A549 (cell line): ENCODE measurements at regions not wholly inside any gene's neighbourhood (a gene's known extent, or its start where the extent isn't known, plus 50 kb on each side); places are given as distances from the start of the nearest gene placed in this dataset.

Experiments
- CHD4 ChIP-seq: fragments of 200-600 bp; sonication (generic); IDR thresholded peaks from 2 replicates; pipeline ENCODE4 v1.6.1; 2016; ENCODE audit warnings: antibody characterized with exemption, mild to moderate bottlenecking, borderline replicate concordance
- E2F6 ChIP-seq: IDR thresholded peaks from 2 replicates; pipeline ENCODE4 v1.6.1; 2012; ENCODE audit warnings: low read depth, borderline replicate concordance
- ELK1 ChIP-seq: fragments of 150-350 bp; IDR thresholded peaks from 2 replicates; pipeline ENCODE4 v1.6.1; 2014; ENCODE audit warnings: low read depth, mild to moderate bottlenecking, low read length
- HDAC2 ChIP-seq: fragments of 200-600 bp; sonication (generic); IDR thresholded peaks from 2 replicates; pipeline ENCODE4 v1.6.1; 2016
- MAZ ChIP-seq: fragments of 150-350 bp; IDR thresholded peaks from 2 replicates; pipeline ENCODE4 v1.6.1; 2014; ENCODE audit warnings: antibody characterized with exemption, low read depth, low read length, borderline replicate concordance
- NR3C1 ChIP-seq: fragments of >200 bp; sonication (Bioruptor Twin); formaldehyde crosslinking; IDR thresholded peaks from 3 replicates; pipeline ENCODE4 v1.6.1; 2017
- POLR2A ChIP-seq: IDR thresholded peaks from 2 replicates; pipeline ENCODE4 v1.6.1; 2012; ENCODE audit warnings: mild to moderate bottlenecking, low read length
- RNF2 ChIP-seq: fragments of 200-600 bp; sonication (generic); IDR thresholded peaks from 2 replicates; pipeline ENCODE4 v1.6.1; 2016; ENCODE audit warnings: low read depth, mild to moderate bottlenecking, antibody characterized with exemption, moderate library complexity, borderline replicate concordance
- SMC3 ChIP-seq: fragments of >200 bp; sonication (Bioruptor Twin); formaldehyde crosslinking; IDR thresholded peaks from 3 replicates; pipeline ENCODE4 v1.6.1; 2018; ENCODE audit warnings: inconsistent platforms
- SREBF2 ChIP-seq: fragments of 450-650 bp; IDR thresholded peaks from 2 replicates; pipeline ENCODE4 v1.6.1; 2014; ENCODE audit warnings: mild to moderate bottlenecking, moderate library complexity
- TF ChIP-seq, protein P1 (sequence below): fragments of >200 bp; sonication (Bioruptor Twin); formaldehyde crosslinking; IDR thresholded peaks from 3 replicates; pipeline ENCODE4 v1.5.1; 2016

GRCh38 chr2:6017736-6018286 is 325.6 kb downstream of the SOX11 start:
- TF ChIP-seq, protein P1, sequence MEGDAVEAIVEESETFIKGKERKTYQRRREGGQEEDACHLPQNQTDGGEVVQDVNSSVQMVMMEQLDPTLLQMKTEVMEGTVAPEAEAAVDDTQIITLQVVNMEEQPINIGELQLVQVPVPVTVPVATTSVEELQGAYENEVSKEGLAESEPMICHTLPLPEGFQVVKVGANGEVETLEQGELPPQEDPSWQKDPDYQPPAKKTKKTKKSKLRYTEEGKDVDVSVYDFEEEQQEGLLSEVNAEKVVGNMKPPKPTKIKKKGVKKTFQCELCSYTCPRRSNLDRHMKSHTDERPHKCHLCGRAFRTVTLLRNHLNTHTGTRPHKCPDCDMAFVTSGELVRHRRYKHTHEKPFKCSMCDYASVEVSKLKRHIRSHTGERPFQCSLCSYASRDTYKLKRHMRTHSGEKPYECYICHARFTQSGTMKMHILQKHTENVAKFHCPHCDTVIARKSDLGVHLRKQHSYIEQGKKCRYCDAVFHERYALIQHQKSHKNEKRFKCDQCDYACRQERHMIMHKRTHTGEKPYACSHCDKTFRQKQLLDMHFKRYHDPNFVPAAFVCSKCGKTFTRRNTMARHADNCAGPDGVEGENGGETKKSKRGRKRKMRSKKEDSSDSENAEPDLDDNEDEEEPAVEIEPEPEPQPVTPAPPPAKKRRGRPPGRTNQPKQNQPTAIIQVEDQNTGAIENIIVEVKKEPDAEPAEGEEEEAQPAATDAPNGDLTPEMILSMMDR, result no peak
- no peak for TF ChIP-seq MAZ
- no peak for TF ChIP-seq CHD4
- TF ChIP-seq E2F6, result no peak
- TF ChIP-seq RNF2, result no peak
- no peak for TF ChIP-seq POLR2A
- TF ChIP-seq NR3C1, result no peak
- no peak for TF ChIP-seq ELK1
- no peak for TF ChIP-seq HDAC2
- TF ChIP-seq SMC3, result no peak
- no peak for TF ChIP-seq SREBF2
